ENCODE measurements at regions not wholly inside any gene's neighbourhood (a gene's known extent, or its start where the extent isn't known, plus 50 kb on each side); places are given as distances from the start of the nearest gene placed in this dataset.
"Not testable (repeated sequence)": the region's sequence is repeated elsewhere in the genome, so short reads cannot be mapped to it uniquely, and the experiment has no call there.

- DNase-seq, result no peak
Observed at GRCh38 chr4:29710519-29710918, 1009.6 kb upstream of the PCDH7 start.

- DNase-seq, result no peak
Observed at GRCh38 chr4:29711226-29711625, 1008.9 kb upstream of the PCDH7 start.

- DNase-seq, result no peak
Observed at GRCh38 chr4:29717287-29718057, 1002.7 kb upstream of the PCDH7 start.

- no peak for DNase-seq
Observed at GRCh38 chr4:29718136-29718535, 1002.0 kb upstream of the PCDH7 start.

- no peak for DNase-seq
Observed at GRCh38 chr4:29722253-29722652, 997.9 kb upstream of the PCDH7 start.

GRCh38 chr4:29726938-29727337 lies 993.2 kb upstream of the PCDH7 start:
- DNase-seq, result no peak

GRCh38 chr4:29734343-29735213 lies 985.6 kb upstream of the PCDH7 start:
- DNase-seq, result no peak

GRCh38 chr4:29756966-29757365 lies 963.2 kb upstream of the PCDH7 start:
- no peak for DNase-seq

GRCh38 chr4:29762151-29762550 lies 958.0 kb upstream of the PCDH7 start:
- DNase-seq, result no peak

- no peak for DNase-seq
Observed at GRCh38 chr4:29770627-29771026, 949.5 kb upstream of the PCDH7 start.

GRCh38 chr4:29788123-29788522 lies 932.0 kb upstream of the PCDH7 start:
- DNase-seq, result not testable (repeated sequence)

GRCh38 chr4:29805245-29805644 lies 914.9 kb upstream of the PCDH7 start:
- no peak for DNase-seq

GRCh38 chr4:29805916-29806480 lies 914.2 kb upstream of the PCDH7 start:
- DNase-seq, result no peak

GRCh38 chr4:29817961-29818360 lies 902.2 kb upstream of the PCDH7 start:
- no peak for DNase-seq

GRCh38 chr4:29829067-29829466 lies 891.1 kb upstream of the PCDH7 start:
- no peak for DNase-seq

GRCh38 chr4:29852537-29852936 lies 867.6 kb upstream of the PCDH7 start:
- no peak for DNase-seq

GRCh38 chr4:29853833-29854232 lies 866.3 kb upstream of the PCDH7 start:
- DNase-seq, result no peak

- DNase-seq, result no peak
Observed at GRCh38 chr4:29861307-29861706, 858.9 kb upstream of the PCDH7 start.

GRCh38 chr4:29867412-29867811 lies 852.8 kb upstream of the PCDH7 start:
- no peak for DNase-seq

GRCh38 chr4:29900336-29900735 lies 819.8 kb upstream of the PCDH7 start:
- DNase-seq, result no peak

GRCh38 chr4:29908276-29908675 lies 811.9 kb upstream of the PCDH7 start:
- no peak for DNase-seq

- DNase-seq, result no peak
Observed at GRCh38 chr4:29927895-29928294, 792.3 kb upstream of the PCDH7 start.

GRCh38 chr4:29948451-29948850 lies 771.7 kb upstream of the PCDH7 start:
- no peak for DNase-seq

GRCh38 chr4:29948858-29949257 lies 771.3 kb upstream of the PCDH7 start:
- DNase-seq, result no peak
